NCI-H1436 (cell line): ENCODE measurements at regions not wholly inside any gene's neighbourhood (a gene's known extent, or its start where the extent isn't known, plus 50 kb on each side); places are given as distances from the start of the nearest gene placed in this dataset.
"Not testable (repeated sequence)": the region's sequence is repeated elsewhere in the genome, so short reads cannot be mapped to it uniquely, and the experiment has no call there.

Experiments
- DNase-seq: peaks from one replicate; lab custom pipeline; 2025; lab: John Stamatoyannopoulos, UW

- DNase-seq, result not testable (repeated sequence)
Measured at GRCh38 chr13:78866076-78866475, 207.1 kb upstream of the OBI1 start.

- DNase-seq, result no peak
Measured at GRCh38 chr13:78862446-78862845, 203.5 kb upstream of the OBI1 start.

- no peak for DNase-seq
Measured at GRCh38 chr13:78852709-78853108, 193.8 kb upstream of the OBI1 start.

GRCh38 chr13:78845656-78846365 lies 186.9 kb upstream of the OBI1 start:
- no peak for DNase-seq

- no peak for DNase-seq
Measured at GRCh38 chr13:78844106-78844505, 185.2 kb upstream of the OBI1 start.

DNA sequence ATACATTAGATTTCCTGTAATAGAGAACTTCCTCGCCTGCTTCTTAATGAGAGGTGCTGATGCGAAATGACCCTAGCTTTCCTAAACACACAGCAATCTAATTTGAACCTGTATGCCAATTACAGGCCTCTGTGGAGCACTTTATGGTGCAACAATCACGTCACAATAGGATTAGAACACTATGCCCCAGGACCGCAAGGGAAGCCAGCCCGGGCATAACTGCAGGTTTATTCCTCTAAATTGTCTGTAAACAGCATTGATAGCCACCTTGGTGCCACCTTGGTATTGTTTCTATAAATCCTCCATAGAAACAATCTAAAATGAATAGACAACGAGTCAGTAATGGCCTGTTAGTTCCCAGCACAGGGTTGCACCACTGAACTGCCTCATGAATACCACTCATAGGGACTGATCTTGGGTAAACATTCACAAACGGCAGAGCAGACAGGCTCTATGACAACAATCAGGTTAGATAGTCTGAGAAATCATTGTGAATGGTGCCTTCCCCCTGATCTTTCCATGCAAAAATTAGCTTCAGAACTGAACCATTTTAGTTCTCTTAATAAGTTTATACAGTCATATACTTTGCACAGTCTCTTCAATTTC lies 182.5 kb upstream of the OBI1 start:
- peak; percentile 82 for DNase-seq

GRCh38 chr13:78836238-78836784 lies 177.4 kb upstream of the OBI1 start:
- no peak for DNase-seq

DNA sequence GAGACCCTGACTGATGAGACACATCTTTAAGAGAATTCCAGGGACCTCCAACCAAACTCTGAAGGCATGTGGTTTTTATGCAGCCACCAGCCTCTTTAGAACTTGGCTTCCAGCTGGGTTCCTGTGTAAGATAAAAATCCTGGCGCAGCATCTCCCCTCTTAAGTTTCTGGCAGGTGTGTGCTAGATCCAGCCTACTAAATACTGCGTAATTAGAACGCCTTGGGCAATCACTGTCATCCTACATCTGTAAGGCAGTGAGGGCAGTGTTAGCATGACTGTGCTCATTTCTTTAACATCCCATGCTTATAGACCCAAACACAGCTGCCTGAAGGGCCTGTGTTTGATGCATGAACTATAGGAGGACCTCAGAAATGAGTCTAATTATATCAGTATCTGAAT lies 173.5 kb upstream of the OBI1 start:
- no peak for DNase-seq

DNA sequence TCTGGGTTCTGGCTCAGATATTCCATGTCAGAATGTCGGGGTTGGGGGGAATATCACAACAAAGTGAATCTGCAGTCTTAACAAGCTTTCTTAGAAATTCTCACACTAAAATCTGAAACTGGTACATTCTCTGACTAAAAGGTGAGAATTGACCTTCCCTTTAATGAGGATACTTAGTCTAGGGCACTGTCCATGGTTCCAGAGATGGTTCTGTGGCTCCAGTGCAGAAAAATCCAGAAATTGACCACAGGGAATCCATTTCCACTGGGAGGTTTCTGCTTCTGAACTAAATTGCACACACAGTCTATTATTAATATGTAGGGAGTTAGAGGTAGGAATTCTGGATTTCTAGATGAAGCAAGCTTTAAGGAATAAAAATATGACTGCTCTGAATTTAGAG lies 171.6 kb upstream of the OBI1 start:
- no peak for DNase-seq

DNA sequence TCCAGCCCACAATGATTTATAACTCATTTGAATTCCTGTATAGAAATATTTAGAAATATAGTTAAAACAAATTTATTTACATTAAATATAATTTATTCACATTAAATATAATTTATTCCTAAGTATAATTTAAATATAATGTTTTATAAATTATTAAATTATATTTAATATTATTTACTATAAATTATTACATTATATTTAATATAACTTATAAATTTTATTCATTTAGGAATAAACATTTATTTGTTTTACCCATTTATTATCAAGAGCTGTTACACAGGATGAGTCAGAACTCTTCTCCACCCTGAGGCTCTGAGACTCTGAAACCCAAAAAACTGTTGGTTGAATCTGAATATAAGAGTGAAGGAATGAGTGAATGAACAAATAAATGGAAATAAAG lies 170.9 kb upstream of the OBI1 start:
- no peak for DNase-seq

DNA sequence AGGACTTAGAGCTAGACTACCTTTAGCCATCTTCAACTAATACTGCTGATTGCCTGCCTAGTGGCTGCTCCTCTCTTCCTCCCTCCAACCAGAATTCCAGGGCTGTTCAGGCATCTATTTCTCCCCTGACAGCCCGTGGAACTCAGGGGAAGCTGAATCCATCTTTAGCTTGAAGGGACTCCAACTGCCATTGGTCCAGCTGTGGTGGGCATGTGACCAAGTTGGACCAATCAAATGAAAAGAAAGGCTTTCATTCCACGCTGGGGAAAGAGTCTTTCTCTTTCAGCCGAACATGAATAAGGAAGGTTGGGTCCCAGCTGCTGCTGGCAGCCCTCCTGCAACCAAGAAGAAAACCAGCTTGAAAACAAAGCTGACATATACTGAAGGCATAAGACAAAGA lies 168.5 kb upstream of the OBI1 start:
- DNase-seq, result no peak

DNA sequence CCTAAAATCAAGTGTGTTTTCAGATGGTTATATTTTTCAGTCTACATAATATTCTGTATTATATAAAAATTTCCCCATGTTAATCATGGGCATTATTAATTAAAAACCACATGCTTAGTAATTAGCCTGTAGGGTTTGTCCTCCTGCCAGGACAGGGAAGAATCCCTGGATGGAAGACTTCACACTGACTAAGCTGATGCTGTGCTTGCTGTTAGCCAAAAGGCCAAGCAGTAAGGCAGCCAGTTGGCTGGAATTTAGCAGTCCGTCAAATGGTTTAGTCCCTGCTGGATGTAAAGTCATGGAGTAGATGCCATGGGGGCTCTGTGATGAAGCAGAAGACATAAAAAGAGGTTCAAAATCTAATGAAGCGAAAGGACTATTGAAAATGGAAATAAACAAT lies 168.0 kb upstream of the OBI1 start:
- no peak for DNase-seq

DNA sequence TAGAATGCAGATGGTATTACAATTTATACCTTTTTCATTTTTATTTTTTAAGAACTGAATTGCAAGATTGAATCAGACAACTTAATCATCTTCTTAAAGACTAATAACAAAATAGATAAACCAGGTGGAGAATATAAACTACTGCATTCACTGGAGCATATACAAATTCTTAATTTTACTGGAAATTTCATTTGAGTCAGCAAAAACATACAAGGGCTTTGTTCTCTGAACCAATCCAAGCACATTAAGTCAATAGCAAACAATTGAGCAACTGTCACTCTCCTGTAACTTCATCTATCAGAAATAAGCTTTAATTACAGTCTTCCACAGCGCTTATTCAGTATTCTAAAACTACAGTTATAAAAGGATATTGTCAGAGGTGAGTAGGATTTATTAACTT lies 167.4 kb upstream of the OBI1 start:
- DNase-seq, result no peak

- no peak for DNase-seq
Measured at GRCh38 chr13:78820541-78820940, 161.6 kb upstream of the OBI1 start.

- DNase-seq, result no peak
Measured at GRCh38 chr13:78816592-78816991, 157.6 kb upstream of the OBI1 start.

GRCh38 chr13:78816154-78816553 lies 157.2 kb upstream of the OBI1 start:
- no peak for DNase-seq

DNA sequence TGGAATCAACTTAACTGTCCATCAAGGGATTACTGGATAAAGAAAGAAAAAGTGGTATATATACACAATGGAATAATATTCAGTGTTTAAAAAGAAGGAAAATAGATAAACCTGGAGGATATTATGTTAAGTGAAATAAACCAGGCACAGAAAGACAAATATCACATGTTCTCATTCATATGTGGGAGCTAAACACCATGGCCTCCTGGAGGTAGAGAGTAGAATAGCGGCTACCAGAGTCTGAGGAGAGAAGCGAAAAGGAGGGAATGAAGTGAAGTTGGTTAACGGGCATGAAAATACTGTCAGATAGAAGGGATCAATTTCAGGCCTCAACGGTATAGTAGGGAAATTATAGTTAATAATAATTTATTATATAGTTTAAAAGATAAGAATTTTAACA lies 147.5 kb upstream of the OBI1 start:
- no peak for DNase-seq

DNA sequence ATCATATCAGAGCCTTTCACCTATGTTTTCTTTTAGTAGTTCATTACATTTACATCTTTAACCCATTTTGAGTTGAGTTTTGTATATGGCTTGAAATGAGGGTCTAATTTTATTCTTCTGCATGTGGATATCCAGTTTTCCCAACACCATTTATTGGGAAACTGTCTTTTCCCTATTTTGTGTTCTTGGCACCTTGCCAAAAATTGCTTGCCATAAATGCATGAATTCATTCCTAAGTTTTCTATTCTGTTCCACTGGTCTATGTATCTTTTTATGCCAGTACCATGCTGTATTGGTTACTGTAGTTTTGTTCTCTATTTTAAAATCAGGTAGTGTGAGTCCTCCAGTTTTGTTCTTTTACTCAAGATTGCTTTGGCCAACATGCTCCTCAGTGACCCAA lies 144.0 kb upstream of the OBI1 start:
- DNase-seq, result no peak

DNA sequence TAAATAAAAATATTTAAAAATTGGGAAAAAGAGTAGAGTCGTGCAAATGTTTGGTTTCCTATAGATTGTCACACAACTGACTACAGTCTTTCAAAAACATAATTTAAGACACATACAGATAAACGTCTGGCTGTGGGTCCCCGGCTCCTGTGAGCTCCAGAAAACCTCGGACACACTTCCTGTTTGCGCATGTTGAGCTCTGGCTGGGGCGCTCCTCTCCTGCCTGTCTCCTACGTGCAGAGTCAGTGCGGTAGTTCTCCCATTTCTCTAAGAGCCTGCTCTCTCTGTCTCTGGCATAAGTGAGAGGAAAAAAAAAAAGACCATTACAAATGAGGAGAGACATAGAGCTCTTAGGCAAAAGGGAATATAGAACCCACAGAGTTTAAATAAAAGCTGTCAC lies 128.2 kb upstream of the OBI1 start:
- no peak for DNase-seq

GRCh38 chr13:78786459-78786858 lies 127.5 kb upstream of the OBI1 start:
- no peak for DNase-seq

GRCh38 chr13:78785764-78786163 lies 126.8 kb upstream of the OBI1 start:
- DNase-seq, result no peak

GRCh38 chr13:78784014-78784750 lies 125.2 kb upstream of the OBI1 start:
- no peak for DNase-seq

DNA sequence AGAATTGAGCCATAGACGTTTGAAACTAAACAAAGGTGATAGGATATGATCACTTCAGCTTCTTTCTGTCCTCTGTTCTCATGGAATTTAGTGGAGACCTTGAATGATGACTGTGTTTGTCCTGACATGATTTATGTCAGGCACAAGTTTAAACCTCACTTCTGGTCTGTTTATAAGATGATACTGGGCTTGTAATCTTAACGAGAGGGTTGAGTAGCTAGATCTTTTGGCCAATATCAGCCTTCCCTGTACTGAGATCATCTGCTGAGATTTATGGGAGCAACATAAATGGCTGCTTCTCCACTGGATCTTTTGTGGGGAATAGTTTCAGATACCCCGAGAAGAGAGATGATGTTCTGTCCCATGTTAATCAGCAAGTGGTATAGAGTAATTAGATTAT lies 121.8 kb upstream of the OBI1 start:
- DNase-seq, result no peak
